GM21367 (cell line): ENCODE measurements at regions not wholly inside any gene's neighbourhood (a gene's known extent, or its start where the extent isn't known, plus 50 kb on each side); places are given as distances from the start of the nearest gene placed in this dataset.
"Not testable (repeated sequence)": the region's sequence is repeated elsewhere in the genome, so short reads cannot be mapped to it uniquely, and the experiment has no call there.

Experiments used
- ATAC-seq: cut with Tn5 transposase; IDR thresholded peaks from one replicate; pipeline ENCODE4 v1.9.1; 2021; ENCODE audit not compliant: unreplicated experiment

DNA sequence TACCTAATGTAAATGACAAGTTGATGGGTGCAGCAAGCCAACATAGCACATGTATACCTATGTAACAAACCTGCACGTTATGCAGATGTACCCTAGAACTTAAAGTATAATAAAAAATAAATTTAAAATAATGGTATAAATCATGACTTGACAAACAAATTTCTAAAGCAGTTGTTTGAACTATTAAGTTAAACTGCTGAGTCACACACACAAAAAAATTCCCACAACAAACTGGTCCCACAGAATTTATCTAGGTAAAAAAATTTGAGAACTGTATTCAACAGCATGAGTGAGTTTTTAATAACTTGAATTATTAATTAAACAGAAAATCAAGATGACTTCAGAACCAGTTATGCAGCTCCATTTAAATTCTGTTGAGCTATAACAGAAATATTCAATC lies 186.0 kb upstream of the SOX6 start:
- no peak for ATAC-seq

DNA sequence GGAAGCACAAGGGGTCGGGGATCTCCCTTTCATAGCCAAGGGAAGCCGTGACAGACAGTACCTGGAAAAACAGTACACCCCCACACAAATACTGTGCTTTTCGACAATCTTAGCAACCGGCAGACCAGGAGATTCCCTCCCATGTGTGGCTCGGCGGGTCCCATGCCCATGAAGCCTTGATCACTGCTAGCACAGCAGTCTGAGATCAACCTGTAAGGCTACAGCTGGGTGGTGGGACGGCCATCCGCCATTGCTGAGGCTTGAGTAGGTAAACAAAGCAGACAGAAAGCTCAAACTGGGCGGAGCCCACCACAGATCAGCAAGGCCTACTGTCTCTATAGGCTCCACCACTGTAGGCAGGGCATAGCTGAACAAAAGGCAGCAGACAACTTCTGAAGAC lies 180.2 kb upstream of the SOX6 start:
- ATAC-seq = no peak

DNA sequence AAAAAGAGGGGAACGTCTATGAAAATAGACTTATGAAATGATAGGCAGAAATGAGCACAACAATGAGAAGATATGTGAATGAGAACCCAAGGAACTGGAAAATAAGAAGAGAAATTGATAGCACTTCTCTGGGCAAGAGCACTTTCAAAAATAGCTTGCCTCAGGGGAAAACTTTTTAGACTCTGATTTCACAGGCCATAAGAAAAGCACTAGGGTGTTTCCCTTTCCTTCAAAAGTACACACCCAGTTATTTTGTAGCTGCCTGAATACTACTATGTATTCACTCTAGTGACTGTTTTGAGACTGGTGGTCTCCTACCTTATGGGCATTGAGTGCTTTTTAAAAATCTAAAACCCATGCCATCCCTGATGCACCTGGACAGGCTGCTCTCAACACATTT lies 172.3 kb upstream of the SOX6 start:
- ATAC-seq = no peak

DNA sequence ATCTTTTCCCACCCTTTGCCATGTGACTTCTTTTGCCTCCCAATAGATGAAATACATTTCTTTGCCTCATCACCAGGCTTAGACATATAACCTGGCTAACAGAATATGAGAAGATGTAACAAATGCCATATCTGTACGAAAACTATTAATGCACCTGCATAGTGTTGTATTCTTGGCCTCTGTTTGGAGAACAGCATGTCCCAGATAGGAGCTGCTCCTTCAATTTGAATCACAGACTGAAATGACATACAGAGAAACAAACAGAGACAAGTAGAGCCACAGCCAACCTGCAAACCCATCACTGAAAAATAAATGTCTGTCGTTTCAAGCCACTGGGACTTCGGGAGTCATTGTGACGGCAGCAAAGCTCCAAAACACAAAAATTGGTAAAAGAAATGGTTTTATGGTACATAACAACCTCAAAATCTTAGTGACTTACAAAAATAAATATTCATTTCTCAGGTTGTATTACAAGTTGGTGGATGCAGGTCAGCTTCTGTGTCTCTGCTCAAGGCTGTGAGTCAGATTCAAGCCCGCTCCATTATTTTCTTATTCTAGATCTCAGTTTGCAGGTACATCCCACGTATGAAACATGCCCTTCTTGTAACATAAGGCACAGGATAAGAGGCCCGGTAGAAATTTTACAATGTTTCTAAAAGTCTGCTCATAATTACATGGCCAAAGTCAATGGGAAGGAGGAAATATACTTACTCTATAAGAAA lies 171.3 kb upstream of the SOX6 start:
- ATAC-seq = no peak

DNA sequence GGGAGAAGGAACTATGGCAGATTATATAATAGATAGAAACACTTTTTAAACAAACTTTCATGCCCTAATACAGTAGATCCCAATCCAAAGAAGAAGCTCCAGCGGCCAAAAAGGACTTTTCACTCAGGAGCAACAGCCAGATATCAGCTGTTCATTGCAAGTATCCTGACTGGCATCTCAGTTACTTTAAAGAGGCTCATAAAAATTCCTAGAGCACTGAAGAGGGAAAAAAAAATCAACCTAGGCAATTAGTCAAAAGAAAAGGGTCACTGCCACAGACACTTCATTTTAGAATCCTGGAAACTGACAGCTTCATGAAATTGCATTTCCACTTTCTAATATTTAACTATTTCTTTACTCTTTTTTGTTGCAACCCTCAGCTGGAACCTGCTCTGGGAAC lies 170.6 kb upstream of the SOX6 start:
- ATAC-seq = no peak

DNA sequence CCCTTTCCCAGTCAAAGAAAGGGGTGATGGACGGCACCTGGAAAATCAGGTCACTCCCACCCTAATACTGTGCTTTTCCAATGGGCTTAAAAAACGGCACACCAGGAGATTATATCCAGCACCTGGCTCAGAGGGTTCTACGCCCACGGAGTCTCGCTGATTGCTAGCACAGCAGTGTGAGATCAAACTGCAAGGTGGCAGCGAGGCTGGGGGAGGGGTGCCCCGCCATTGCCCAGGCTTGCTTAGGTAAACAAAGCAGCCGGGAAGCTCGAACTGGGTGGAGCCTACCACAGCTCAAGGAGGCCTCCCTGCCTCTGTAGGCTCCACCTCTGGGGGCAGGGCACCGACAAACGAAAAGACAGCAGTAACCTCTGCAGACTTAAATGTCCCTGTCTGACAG lies 164.4 kb upstream of the SOX6 start:
- ATAC-seq = not testable (repeated sequence)

DNA sequence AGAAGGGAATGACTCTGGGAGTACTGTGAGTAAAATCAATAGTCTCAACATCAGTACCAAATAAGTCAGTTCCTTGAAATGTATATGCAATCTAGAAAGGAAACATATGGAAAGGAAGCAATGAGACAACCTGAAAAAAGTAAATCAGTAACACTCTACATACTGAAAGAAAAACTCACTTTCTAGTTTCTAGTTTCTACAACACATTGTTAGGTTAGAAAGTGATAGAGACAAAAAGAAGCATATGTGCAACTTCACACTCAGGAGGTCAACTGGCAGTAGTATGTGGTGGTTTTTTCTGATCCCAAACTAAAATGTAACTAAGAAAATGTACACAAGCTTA lies 156.5 kb upstream of the SOX6 start:
- ATAC-seq = peak; percentile 96

DNA sequence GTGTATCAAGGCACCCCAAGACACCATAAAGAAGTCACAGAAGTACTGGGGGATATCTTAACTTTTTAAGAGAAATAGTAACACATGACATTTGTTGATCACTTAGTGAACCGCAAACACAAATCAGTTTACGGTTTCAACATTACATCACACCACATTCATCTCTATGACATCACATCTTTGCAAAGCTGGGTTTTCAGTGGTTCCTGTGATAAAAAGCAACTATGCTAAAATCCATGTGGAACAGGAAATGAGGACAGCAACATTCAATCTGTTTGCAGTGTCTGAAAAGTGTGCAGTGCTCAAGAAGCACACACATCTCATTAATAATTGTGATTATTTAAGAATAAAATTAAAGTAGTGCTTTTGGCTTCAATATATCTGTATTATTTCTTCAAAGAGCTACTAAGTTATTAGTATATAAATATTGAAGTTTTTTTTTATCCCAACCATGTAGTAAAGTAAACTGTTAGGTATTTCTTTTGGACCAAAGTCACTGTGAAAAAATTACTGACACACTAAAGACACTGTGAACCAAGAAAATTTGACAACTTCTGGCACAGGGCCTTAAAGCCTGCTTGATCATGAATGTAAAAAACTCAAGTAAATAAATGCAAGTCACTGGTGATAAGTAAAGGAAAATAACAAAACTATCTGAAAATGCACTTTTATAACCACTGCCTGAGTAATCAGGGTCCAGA lies 156.0 kb upstream of the SOX6 start:
- ATAC-seq = no peak

DNA sequence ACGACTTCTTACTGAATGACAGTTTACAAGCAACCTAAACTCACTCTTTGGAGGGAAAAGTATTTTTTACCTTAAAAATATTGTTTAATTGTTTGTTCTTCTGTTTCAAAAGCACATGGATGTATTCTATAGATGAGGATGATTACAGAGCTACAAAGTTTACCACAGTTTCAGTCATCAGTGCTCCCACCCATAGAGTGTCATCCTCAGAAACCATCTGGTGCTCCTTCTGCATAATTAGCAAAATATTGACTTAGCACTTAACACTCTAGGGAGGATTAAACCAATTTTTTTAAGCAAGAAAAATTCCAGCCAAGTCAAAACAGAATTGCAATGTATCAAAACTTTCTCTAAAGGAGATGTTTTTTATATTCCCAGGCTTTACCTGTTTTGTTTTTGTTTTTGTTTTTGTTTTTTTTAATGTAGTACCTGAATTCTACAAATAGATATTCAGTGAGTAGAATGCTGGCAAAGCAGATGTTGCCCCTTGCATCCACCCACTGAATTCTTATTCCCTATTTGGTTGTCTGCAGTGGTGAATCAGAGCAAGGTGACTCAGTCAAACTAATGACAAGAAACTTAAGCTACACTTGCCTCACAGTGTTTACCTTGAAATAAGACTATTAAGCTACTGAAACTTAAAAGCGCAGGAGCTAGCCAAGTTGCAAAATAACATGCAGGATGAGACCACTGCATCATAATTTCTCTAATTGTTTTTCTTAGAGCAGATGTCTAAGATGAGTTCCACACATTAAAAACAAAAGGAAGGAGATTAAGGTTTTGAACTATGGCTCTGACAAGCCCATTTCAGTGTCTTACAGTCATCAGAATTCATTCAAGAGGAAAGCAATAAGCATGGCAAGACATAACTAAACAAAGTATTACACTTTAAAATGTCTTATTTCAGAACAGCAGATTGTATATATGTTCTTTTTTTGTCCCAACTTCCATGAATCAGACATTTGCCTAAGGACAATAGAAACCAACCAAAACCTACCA lies 155.1 kb upstream of the SOX6 start:
- no peak for ATAC-seq

DNA sequence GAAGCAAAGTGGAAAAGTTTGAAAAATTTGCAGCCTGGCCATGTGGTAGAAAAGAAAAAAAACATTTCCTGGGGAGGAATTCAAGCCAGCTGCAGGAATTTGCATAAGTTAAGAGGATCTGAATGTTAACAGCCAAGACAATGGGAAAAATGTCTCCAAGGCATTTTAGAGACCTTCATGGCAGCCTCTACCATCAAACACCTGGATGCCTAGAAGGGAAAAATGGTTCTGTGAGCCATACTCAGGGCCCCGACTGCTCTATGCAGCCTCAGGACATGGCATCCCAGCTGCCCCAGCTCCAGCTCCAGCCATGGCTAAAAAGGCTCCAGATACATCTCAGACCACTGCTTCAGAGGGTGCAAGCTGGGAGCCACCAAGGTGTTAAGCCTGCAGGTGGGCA lies 149.1 kb upstream of the SOX6 start:
- ATAC-seq = no peak

DNA sequence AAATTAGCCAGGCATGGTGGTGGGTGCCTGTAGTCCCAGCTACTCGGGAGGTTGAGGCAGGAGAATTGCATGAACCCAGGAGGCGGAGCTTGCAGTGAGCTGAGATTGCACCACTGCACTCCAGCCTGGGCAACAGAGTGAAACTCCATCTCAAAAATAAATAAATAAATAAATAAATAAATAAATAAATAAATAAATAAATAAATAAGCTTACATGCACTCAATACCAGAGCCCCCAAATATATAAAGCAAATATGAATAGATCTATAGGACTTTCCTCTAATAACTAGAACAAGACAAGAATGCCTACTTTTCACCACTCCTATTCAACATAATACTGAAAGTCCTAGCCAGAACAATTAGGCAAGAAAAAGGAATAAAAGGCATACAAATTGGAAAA lies 147.5 kb upstream of the SOX6 start:
- ATAC-seq = not testable (repeated sequence)

DNA sequence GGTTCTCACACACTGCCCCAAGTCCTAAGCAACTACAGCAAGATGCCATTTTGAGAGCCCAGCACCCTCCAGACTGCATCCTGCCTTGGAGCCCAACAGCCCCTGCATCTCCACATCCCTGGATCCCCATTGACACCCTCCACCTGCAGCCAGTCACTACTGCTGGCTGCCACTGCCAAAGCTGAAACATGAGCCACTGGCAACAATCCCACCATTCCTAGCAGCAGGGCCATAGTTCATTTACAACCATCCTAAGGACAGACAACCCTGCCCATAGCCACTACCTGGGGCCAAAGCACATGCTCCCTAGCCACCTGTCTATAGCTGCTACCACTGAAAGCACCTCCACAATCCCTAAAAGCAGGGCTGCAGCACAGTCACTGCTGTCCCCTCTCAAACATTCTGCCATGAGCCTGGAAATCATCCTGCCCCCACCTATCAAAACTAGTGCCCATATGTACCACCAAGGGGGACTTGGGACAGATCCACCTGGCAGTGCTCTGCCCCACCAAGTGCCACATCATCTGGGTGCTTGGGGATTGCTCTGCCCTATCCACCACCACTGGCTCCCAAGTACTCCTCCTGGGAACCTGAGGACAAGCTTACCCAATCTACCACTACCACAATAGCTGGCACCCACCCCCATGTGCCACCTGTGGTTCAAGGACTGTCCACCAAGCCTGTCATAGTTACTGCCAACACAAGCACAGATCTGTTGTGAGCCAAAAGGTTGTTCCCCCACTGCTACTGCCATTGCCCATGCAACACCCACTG lies 138.8 kb upstream of the SOX6 start:
- ATAC-seq = no peak

DNA sequence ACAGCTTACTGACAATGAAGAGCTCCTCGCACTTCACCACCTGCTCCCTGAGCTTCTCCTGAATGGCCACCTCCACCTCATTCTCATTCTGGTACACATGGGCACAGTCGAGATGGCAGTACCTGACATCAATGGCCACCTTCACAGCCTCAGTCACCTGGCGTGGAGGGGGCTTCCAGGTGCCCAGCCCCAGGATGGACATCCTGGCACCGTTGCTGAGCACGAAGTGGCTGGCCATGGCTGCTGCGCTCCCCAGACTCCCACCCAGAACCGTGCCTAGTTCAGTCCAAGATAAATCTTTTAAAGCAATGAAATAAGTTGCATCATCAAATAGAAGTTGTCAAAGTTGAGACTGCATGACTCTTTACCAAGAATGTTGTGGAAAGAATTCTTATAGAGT lies 128.1 kb upstream of the SOX6 start:
- no peak for ATAC-seq

DNA sequence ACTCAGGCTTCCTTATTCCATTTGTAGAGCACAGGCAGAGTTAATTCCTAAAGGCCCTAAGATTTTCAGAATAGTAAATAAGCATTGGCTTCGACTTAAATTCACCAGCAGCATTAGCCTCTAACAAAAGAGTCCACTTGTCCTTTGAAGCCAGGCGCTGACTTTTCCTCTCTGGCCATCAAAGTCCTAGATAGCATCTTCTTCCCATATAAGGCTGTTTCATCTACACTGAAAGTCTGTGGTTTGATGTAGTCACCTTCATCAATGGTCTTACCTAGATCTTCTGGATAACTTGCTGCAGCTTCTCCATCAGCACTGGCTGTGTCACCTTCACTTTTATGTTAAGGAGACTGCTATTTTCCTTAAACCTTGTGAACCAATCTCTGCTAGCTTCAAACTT lies 118.3 kb upstream of the SOX6 start:
- no peak for ATAC-seq

DNA sequence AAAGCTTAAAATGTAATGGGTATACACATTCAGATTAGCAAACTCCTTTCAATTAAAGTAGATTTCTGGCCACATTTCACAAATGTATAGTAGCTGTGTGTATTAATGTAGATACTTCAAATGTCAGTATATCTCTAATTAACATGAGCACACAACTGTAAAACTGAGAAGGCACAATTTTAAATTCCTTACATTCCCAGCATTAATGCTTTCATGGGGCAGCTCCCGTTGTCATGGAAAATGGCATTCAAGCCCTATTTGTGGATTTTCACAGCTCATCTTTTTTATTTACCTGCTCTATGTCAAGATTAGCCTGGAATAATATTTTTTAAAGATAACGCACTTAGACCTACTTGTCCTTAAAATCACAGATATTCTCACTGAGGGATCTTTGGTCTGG lies 113.6 kb upstream of the SOX6 start:
- ATAC-seq = no peak

DNA sequence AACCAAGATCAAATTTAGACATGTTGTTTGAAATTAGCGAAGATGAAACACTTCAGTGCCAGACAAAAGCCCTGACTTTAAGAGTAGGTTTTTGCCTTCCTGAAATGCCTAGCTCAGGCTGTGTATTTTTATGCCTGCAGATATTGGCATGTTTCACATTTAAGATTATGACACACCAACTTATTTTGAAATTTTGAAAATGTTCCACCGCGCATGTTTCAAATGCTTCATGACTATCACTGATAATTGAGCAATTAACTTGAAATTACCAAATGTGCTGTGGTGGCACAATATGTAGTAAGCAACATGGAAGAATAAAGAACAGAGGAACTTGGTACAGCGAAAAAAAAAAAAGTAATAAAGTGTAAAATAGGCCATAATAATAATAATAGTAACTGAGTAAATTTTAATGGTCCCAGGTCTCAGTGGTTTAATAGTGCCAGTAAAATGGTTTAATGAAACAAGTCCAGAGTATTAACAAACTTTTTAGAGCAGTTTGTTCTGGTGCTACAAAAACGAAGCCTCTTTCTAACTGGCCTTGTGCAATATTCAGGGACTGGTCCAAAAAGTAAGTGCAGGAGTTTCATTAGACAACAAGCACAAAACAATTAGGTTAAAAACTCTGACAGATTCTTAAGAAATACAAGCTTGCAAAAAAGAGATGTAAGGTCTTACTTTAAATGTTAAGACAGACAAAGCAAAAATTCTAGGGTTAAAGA lies 112.5 kb upstream of the SOX6 start:
- ATAC-seq = no peak

DNA sequence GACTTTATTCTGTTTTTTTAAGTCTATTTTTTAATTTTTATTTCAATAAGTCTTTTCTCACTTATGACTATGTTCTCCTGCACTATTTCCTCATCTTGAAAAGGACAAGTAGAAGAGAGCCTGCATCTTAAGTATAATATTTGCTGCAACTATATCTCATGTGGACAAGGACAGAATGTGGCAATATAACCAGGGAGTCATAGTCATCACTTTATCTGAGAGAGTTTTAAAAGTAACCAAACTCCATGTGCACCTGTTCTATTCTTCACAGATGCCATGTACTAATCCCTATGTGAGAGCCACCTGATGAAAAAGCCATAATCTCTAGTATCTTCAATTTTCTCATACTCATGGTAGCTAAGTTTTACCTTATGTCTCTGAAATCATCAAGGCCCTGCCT lies 104.2 kb upstream of the SOX6 start:
- no peak for ATAC-seq

DNA sequence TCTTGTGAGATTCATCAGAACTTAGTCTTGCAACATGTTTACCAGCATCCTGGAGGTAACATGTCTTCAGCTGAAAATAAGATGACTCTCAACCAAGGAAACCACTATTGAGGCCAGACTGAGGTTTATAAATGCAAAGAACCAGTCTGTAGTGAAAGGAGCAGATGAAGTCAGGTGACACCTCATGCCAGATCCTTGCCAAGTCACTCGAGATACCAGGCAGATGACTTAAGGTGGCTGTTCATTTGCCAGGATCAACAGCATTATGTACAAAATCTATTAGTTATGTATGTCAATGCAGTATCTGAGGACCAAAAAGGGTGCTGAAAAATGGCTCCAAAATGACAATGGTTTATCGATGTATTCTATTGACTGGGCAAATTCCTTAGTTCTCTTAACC lies 100.0 kb upstream of the SOX6 start:
- no peak for ATAC-seq

DNA sequence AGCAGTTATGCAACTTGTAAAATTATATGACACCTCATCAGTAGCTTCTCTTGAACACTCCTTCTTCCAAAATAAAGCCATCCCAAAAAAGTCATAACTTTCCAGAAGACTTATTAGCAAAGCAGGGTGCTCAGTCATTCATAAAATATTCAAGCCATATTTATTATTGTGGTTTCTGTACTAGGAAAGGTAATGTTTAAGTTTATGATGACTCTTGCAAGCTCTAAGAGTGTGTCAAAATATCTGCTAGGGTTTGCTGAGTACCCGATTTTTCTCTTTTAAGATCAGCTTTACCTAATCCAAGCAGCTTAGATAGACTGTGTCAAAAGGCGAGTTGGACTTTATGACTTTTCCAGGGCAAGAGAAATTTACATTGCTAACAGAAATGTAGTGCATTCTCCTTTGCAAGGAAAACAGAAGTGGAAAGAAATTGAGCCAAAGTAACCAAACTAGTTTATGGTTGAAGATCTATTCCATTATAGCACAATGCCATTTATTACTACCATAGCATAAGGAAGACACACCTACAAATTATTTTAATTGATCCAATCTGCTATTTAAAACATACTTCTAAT lies 98.0 kb upstream of the SOX6 start:
- no peak for ATAC-seq

DNA sequence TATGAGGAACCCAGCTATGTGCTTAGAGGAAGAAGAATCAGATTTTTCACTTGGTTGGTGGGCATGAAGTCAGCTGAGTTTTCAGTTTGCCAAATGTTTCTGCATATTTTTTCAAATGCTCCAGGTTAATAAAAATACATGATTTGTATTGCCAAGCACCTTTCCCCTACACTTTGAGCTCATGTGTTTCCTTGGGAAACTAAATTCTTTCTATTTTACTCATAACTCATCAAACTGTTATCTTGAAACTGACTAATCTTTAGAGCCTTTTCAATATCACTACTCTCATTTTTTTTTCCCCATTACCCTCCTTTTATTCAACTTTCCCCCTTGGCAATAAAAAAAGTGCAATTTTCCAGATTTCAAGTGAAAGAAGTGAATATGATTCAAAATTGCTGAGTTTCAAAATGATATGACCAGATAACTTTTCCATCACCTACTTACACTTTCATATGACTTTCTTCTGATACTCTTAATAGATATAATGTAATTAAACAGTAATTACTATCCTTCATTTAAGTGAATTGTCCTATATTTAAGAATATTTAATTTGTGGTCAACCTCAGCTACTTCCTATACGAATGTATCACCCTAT lies 91.9 kb upstream of the SOX6 start:
- ATAC-seq = no peak
